ENCODE measurements at regions not wholly inside any gene's neighbourhood (a gene's known extent, or its start where the extent isn't known, plus 50 kb on each side); places are given as distances from the start of the nearest gene placed in this dataset.

- no peak for TF ChIP-seq CTCF (conservative IDR thresholded peaks at IDR 0.05; ENCODE audit: low read depth, low read length)
- no peak for TF ChIP-seq MXI1 (IDR thresholded peaks at IDR 0.05; ENCODE audit: borderline replicate concordance, low read depth, low read length)
- TF ChIP-seq RAD21 (IDR thresholded peaks at IDR 0.05; ENCODE audit: low read length), result no peak
- TF ChIP-seq CEBPB (IDR thresholded peaks at IDR 0.05; ENCODE audit: low read depth, low read length), result no peak
- TF ChIP-seq USF2 (IDR thresholded peaks at IDR 0.05; ENCODE audit: low read depth, low read length), result no peak
- no peak for TF ChIP-seq BHLHE40 (IDR thresholded peaks at IDR 0.05; ENCODE audit: low read depth, low read length)
- TF ChIP-seq CHD1 (IDR thresholded peaks at IDR 0.05; ENCODE audit: low read depth, low read length), result no peak
- no peak for TF ChIP-seq POLR2A (IDR thresholded peaks at IDR 0.05; ENCODE audit: low read depth, low read length)
- no peak for TF ChIP-seq RFX5 (IDR thresholded peaks at IDR 0.05; ENCODE audit: low read depth, low read length)
- TF ChIP-seq MAFK (IDR thresholded peaks at IDR 0.05; ENCODE audit: low read depth, low read length), result no peak
- no peak for TF ChIP-seq RCOR1 (IDR thresholded peaks at IDR 0.05; ENCODE audit: insufficient replicate concordance, low read length)
- TF ChIP-seq FOS (IDR thresholded peaks at IDR 0.05; ENCODE audit: low read depth, low read length), result no peak
- TF ChIP-seq SMC3 (IDR thresholded peaks at IDR 0.05; ENCODE audit: low read depth, low read length), result no peak
- no peak for TF ChIP-seq NFE2L2 (IDR thresholded peaks at IDR 0.05; ENCODE audit: low read depth, low read length)
Observed at GRCh38 chr5:88934439-88934838, 51.5 kb upstream of the MEF2C start.
